ENCODE measurements at regions not wholly inside any gene's neighbourhood (a gene's known extent, or its start where the extent isn't known, plus 50 kb on each side); places are given as distances from the start of the nearest gene placed in this dataset.

- DNase-seq (ENCODE audit: low read depth): no peak
- no peak overlapping the region for H3K4me3 ChIP-seq (ENCODE audit: low read length)
- TF ChIP-seq, protein P1, sequence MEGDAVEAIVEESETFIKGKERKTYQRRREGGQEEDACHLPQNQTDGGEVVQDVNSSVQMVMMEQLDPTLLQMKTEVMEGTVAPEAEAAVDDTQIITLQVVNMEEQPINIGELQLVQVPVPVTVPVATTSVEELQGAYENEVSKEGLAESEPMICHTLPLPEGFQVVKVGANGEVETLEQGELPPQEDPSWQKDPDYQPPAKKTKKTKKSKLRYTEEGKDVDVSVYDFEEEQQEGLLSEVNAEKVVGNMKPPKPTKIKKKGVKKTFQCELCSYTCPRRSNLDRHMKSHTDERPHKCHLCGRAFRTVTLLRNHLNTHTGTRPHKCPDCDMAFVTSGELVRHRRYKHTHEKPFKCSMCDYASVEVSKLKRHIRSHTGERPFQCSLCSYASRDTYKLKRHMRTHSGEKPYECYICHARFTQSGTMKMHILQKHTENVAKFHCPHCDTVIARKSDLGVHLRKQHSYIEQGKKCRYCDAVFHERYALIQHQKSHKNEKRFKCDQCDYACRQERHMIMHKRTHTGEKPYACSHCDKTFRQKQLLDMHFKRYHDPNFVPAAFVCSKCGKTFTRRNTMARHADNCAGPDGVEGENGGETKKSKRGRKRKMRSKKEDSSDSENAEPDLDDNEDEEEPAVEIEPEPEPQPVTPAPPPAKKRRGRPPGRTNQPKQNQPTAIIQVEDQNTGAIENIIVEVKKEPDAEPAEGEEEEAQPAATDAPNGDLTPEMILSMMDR (conservative IDR thresholded peaks at IDR 0.05; ENCODE audit: low read depth, low read length): no peak
Observed at GRCh38 chr20:52469128-52469527, 277.5 kb upstream of the ZFP64 start.

GRCh38 chr20:52465991-52466390, 274.4 kb upstream of the ZFP64 start:
- TF ChIP-seq, protein P1 (conservative IDR thresholded peaks at IDR 0.05; ENCODE audit: low read depth, low read length): no peak
- DNase-seq (ENCODE audit: low read depth): no peak
- H3K4me3 ChIP-seq (ENCODE audit: low read length): no peak overlapping the region

- TF ChIP-seq, protein P1 (conservative IDR thresholded peaks at IDR 0.05; ENCODE audit: low read depth, low read length): no peak
Observed at GRCh38 chr20:52461582-52461981, 270.0 kb upstream of the ZFP64 start.

DNA sequence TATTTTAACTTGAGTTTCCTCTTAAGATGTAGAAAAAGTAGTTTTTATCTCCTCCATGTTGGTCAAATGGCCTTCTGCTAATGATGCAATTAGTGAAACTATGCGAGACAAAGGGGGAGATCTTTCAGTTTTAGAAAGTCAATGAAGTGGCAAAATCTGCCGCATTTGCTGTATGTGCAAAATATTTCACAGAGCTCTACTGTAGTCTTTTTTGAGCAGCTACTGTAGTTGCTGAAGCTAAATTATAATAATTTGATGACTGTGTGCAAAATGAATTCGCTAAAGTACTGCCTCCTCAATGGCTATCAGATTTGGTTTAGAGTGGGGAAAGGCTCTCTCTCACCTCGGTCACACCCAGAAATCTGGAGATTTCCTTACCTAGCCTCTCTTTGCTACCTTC, 267.6 kb upstream of the ZFP64 start:
- no peak for DNase-seq (ENCODE audit: low read depth)
- TF ChIP-seq, protein P1 (conservative IDR thresholded peaks at IDR 0.05; ENCODE audit: low read depth, low read length): no peak
- no peak overlapping the region for H3K4me3 ChIP-seq (ENCODE audit: low read length)

More at GRCh38 chr20:52461582-52461981, 270.0 kb upstream of the ZFP64 start:
- H3K4me3 ChIP-seq (ENCODE audit: low read length): no peak overlapping the region
- DNase-seq (ENCODE audit: low read depth): no peak

DNA sequence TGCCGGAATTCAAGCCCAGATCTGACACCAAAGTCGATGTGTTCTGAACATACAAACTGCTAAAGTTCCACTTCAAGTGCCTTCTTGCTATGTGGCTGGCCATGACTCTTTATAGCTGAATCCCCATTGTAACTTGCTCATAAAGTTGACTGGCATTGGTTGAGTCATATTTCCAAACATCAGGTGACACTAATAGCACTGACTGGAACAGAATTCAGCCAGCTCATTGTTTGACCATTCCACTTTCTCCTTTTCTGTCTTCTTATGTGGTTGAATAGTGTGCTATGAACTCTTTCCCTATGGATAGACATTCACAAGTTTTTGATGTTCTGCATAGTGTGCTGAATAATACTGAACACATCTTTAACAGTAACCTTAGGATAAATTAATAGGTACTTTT, 266.2 kb upstream of the ZFP64 start:
- TF ChIP-seq, protein P1 (conservative IDR thresholded peaks at IDR 0.05; ENCODE audit: low read depth, low read length): no peak
- DNase-seq (ENCODE audit: low read depth): no peak

GRCh38 chr20:52454660-52455059, 263.1 kb upstream of the ZFP64 start:
- no peak for DNase-seq (ENCODE audit: low read depth)

More for the DNA sequence above, 266.2 kb upstream of the ZFP64 start:
- no peak overlapping the region for H3K4me3 ChIP-seq (ENCODE audit: low read length)

More at GRCh38 chr20:52454660-52455059, 263.1 kb upstream of the ZFP64 start:
- TF ChIP-seq, protein P1 (conservative IDR thresholded peaks at IDR 0.05; ENCODE audit: low read depth, low read length): no peak
- H3K4me3 ChIP-seq (ENCODE audit: low read length): no peak overlapping the region
